Body of pancreas (tissue), 4 donors: ENCODE measurements at regions not wholly inside any gene's neighbourhood (a gene's known extent, or its start where the extent isn't known, plus 50 kb on each side); places are given as distances from the start of the nearest gene placed in this dataset.

ENCODE experiments used
- ATAC-seq: fragments of 150-250 bp; one replicate; pipeline ENCODE4 v1.9.1; 2016
- DNase-seq, 4 donors: peaks; one replicate each; pipeline ENCODE4 v3.0.0-alpha.2; 2019
- H3K27ac ChIP-seq, 4 donors: fragments of 200-600 bp; sonication (generic); 1 replicate in 3 of 4; 2 replicates in 1 of 4; pipeline versions ENCODE4 v1.5.1 to v1.6.1; 2016 to 2019; ENCODE audit warnings: mild to moderate bottlenecking in 1 of 4, mixed read lengths in 1 of 4, moderate library complexity in 1 of 4
- H3K27me3 ChIP-seq, 2 donors: fragments of 200-600 bp; sonication (generic); one replicate each; pipeline ENCODE4 v1.6.0; 2016; ENCODE audit warnings: mild to moderate bottlenecking in 1 of 2
- H3K36me3 ChIP-seq, 2 donors: fragments of 200-600 bp; sonication (generic); replicated peaks in 1 of 2; 2 replicates each; pipeline ENCODE4 v1.5.1; 2016; ENCODE audit warnings: low read depth in 2 of 2; ENCODE audit not compliant: insufficient read depth in 1 of 2
- H3K4me1 ChIP-seq: fragments of 200-600 bp; sonication (generic); one replicate; pipeline ENCODE4 v1.6.0; 2016
- H3K4me3 ChIP-seq, 2 donors: fragments of 200-600 bp; sonication (generic); 1 replicate in 1 of 2; 2 replicates in 1 of 2; pipeline ENCODE4 v1.5.1; 2016 to 2019
- H3K9me3 ChIP-seq, 3 donors: fragments of 200-600 bp; sonication (generic); 1 replicate in 2 of 3; 2 replicates in 1 of 3; pipeline ENCODE4 v1.5.1; 2016
- POLR2A ChIP-seq, 3 donors: fragments of 450-650 bp; IDR thresholded peaks; one replicate each; pipeline ENCODE4 v1.6.1; 2016; ENCODE audit warnings: antibody characterized with exemption in 3 of 3, mild to moderate bottlenecking in 2 of 3
- WGBS, 2 donors: methylation state at CpG; one replicate each; pipeline ENCODE4 v1.1.5; 2017; 5-methylcytosine and 5-hydroxymethylcytosine counted together
- intact Hi-C: fragments of 100-400 bp; cut with DNase I; formaldehyde crosslinking; loops from one replicate; pipeline ENCODE4 v1.15.1; 2023
- TF ChIP-seq, protein P1 (sequence below), 7 experiments: fragments of 450-650 bp in 4 of 7; fragments of 200-600 bp in 3 of 7; sonication (generic) in 3 of 7; IDR thresholded peaks; one replicate each; pipeline ENCODE4 v1.5.1; 2016 to 2019; ENCODE audit warnings: antibody characterized with exemption in 7 of 7

DNA sequence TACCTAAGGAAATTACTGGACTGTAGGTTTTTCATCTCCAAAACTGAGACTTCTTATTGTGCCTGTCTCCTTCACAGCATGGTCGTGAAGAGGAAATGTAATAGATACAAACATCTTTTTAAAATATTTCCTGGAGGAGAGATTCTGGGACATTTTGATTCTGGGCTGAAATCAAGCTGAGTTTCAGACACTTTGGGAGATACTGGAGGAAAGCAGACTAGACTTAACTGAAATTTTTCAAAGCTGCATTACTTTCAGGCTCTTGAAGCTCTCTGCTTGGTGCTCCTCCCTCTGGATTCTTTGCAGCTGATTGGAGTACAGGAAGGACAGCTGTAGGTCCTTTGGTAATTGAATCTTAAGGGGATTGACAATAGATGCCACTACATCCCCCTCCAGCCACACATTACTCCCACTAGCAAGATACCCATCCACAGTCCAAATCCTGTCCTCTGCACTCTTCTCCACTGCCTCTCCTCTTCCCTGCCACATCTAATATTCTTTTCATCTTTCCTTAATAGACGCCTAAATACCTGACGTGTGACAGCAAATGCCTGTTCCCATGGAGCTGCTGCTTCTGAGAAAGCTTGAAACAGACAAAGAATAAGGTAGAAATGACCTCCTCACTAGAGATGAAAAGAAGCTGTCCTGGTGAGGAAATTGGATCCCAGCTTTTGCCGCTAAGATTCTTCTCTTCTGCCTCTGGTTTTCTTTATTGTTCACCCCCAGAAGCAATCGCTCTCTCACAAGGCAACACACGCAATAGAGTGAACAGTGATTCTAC lies 111.5 kb upstream of the PHYHIPL start:
- H3K36me3 ChIP-seq, result no peaks in the 10 kb centered on the region
- H3K27ac ChIP-seq, result no peak overlapping the region
- peaks cover 23% of the 10 kb centered on the region for H3K4me1 ChIP-seq
- DNase-seq, result no peak
- ATAC-seq, result no peak
- intact Hi-C loops, result no loop called here
- no peak for TF ChIP-seq POLR2A (IDR thresholded peaks at IDR 0.05)
- TF ChIP-seq, protein P1, sequence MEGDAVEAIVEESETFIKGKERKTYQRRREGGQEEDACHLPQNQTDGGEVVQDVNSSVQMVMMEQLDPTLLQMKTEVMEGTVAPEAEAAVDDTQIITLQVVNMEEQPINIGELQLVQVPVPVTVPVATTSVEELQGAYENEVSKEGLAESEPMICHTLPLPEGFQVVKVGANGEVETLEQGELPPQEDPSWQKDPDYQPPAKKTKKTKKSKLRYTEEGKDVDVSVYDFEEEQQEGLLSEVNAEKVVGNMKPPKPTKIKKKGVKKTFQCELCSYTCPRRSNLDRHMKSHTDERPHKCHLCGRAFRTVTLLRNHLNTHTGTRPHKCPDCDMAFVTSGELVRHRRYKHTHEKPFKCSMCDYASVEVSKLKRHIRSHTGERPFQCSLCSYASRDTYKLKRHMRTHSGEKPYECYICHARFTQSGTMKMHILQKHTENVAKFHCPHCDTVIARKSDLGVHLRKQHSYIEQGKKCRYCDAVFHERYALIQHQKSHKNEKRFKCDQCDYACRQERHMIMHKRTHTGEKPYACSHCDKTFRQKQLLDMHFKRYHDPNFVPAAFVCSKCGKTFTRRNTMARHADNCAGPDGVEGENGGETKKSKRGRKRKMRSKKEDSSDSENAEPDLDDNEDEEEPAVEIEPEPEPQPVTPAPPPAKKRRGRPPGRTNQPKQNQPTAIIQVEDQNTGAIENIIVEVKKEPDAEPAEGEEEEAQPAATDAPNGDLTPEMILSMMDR (IDR thresholded peaks at IDR 0.05), result no peak
- no peak overlapping the region for H3K4me3 ChIP-seq
- WGBS, 2 donors, result 90 to 91% methylated on average over 6 of the region's 6 CpGs
- H3K9me3 ChIP-seq, result no peaks in the 10 kb centered on the region
- no peaks in the 10 kb centered on the region for H3K27me3 ChIP-seq

DNA sequence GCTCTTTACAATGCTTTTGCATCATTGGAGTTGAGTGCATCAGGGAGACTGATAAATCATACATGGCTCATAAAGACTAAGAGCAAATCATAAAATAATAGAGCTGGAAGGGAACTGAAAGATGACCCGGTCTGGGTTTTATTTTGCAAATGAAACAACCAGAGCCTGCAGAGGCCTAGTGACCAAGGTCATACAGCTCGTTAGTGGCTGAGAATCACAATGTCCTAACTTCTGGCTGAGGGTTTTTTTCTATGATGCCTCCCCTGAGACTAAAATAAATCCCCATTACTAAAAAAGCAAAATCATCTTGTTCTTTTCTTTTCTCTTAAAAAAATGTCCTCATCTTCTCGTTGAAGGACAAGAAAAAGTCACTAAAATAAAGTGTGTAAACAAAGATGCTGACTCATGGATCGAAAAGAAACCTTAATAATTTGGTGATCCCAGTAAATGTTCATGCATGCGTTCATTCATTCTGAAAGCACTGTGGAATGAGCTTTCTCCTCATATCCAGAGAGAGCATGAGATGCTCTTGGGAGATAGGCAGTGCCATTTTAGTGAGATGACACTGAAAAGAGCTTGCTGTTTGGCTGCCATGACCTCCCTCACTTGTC lies 107.8 kb upstream of the PHYHIPL start:
- no peak for TF ChIP-seq POLR2A (IDR thresholded peaks at IDR 0.05)
- TF ChIP-seq, protein P1 (IDR thresholded peaks at IDR 0.05), result no peak
- ATAC-seq (no peak), DNase-seq (no peak)
- no peak overlapping the region for H3K27ac ChIP-seq
- H3K9me3 ChIP-seq, result no peaks in the 10 kb centered on the region
- peaks cover 31% of the 10 kb centered on the region for H3K4me1 ChIP-seq
- 69 to 71% methylated on average over 5 of the region's 5 CpGs for WGBS, 2 donors
- H3K4me3 ChIP-seq, result no peak overlapping the region
- no peaks in the 10 kb centered on the region for H3K36me3 ChIP-seq
- no peaks in the 10 kb centered on the region for H3K27me3 ChIP-seq
- intact Hi-C loops, result no loop called here

DNA sequence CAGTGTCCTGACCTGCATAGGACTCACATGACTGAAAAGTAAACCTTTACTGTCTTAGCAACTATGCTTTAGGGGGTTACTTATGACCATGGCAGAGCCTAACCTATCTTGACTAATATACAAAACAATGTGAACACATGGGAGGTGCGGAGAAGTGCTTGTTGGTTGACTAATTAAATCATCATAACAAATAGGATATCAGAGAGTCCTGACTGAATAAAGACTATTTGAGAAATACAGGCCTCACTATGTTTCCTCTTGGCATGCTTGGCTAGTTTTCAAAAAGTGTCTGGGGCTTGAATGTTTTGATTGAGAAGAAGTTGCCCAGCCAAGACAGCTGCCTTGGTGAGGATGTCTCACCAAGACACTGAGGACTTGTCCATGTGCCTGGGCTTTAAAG lies 104.4 kb upstream of the PHYHIPL start:
- 82 to 89% methylated on average over 1 of the region's 1 CpG for WGBS, 2 donors
- intact Hi-C loops, result no loop called here
- Histone ChIP-seq H3K4me1 (peaks cover 46% of the 10 kb centered on the region), H3K36me3 (no peaks in the 10 kb centered on the region), H3K9me3 (no peaks in the 10 kb centered on the region), H3K27me3 (no peaks in the 10 kb centered on the region), H3K27ac (peak overlapping the region in 3 of 4 donors; percentile 3 to 79 (median 59)), H3K4me3 (no peak overlapping the region)
- TF ChIP-seq POLR2A (IDR thresholded peaks at IDR 0.05), result no peak
- no peak for DNase-seq
- no peak for ATAC-seq

DNA sequence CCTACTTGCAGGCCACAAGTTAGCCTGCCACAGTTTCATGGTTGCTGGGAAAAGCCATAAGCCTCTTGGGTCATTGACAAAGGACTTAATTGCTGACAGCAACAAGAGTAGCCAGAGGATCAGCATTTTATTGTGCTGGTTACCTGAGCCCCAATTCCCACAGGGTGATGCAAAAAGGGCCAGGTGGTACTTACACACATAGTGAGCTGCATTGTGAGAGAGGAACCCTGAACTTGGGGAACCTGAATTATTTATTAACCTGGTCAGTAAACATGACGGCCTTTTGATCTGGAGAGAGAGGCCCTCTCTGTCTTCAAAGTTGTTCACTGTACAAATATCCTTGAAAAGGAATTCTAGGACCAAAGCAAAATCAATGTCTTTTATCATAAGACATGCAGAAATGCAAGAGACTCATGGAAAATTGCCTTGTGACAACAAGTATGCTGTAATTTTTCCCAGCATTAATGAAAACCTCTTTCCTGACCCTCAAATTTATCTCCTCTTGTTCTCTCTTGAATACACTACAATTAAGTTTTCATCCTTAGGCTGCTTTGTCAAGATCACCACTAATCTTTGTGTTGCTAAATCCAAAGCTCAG lies 102.9 kb upstream of the PHYHIPL start:
- no peak overlapping the region for H3K4me3 ChIP-seq
- no peaks in the 10 kb centered on the region for H3K27me3 ChIP-seq
- WGBS, 2 donors, result 9 to 23% methylated on average over 1 of the region's 1 CpG
- no peaks in the 10 kb centered on the region for H3K9me3 ChIP-seq
- H3K4me1 ChIP-seq, result peaks cover 59% of the 10 kb centered on the region
- intact Hi-C loops, result no loop called here
- H3K36me3 ChIP-seq, result no peaks in the 10 kb centered on the region
- peak overlapping the region; percentile 59 to 79 (median 67) for H3K27ac ChIP-seq
- DNase-seq, result peak; percentile 55 to 87 (median 66)
- no peak for TF ChIP-seq POLR2A (IDR thresholded peaks at IDR 0.05)
- TF ChIP-seq, protein P1 (IDR thresholded peaks at IDR 0.05), result peak in 4 of 7 experiments; percentile 23 to 44 (median 24)
- ATAC-seq, result peak; percentile 96

DNA sequence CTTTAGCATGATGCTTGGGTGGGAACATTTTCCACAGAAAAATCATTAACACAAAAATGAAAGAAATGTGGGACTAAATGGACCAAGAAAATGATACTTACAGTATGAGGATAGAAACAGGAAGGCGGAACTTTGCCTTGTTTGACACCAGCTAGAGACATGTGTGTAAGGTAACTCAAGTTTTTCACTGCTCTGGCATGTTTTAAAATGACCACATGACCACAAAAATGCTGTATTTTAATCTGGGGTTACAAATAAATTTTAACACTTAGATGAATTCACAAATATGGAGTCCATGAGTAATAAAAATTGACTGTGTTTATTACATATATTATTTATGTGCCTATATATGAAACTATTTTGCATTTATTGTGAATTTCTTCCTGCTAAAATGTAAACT lies 100.9 kb upstream of the PHYHIPL start:
- intact Hi-C loops, result no loop called here
- no peak for ATAC-seq
- Histone ChIP-seq H3K27ac (peak overlapping the region in 2 of 4 donors; percentile 59 to 79), H3K4me1 (peaks cover 78% of the 10 kb centered on the region), H3K9me3 (no peaks in the 10 kb centered on the region), H3K27me3 (no peaks in the 10 kb centered on the region), H3K36me3 (no peaks in the 10 kb centered on the region), H3K4me3 (no peak overlapping the region)
- DNase-seq, result no peak
- WGBS, 2 donors, result 90 to 97% methylated on average over 1 of the region's 1 CpG
- no peak for TF ChIP-seq POLR2A (IDR thresholded peaks at IDR 0.05)
- TF ChIP-seq, protein P1 (IDR thresholded peaks at IDR 0.05), result no peak
